Thyroid gland (tissue), 4 donors: ENCODE measurements at regions not wholly inside any gene's neighbourhood (a gene's known extent, or its start where the extent isn't known, plus 50 kb on each side); places are given as distances from the start of the nearest gene placed in this dataset.

Source experiments
- DNase-seq, 2 donors: peaks; one replicate each; pipeline ENCODE4 v3.0.0-alpha.2; 2019
- H3K27ac ChIP-seq, 3 donors: fragments of 200-600 bp; sonication (generic); 1 replicate in 2 of 3; 2 replicates in 1 of 3; pipeline ENCODE4 v1.5.1; 2016 to 2019; ENCODE audit warnings: mild to moderate bottlenecking in 1 of 3, moderate library complexity in 1 of 3
- H3K27me3 ChIP-seq: fragments of 200-600 bp; sonication (generic); one replicate; pipeline ENCODE4 v1.5.1; 2019
- H3K36me3 ChIP-seq, 2 donors: fragments of 200-600 bp; sonication (generic); one replicate each; pipeline ENCODE4 v1.5.1; 2016 to 2019
- H3K4me1 ChIP-seq, 2 donors: fragments of 200-600 bp; sonication (generic); one replicate each; pipeline ENCODE4 v1.5.1; 2017 to 2019
- H3K4me3 ChIP-seq, 3 donors: fragments of 200-600 bp; sonication (generic); replicated peaks in 1 of 3; 1 replicate in 2 of 3; 2 replicates in 1 of 3; pipeline ENCODE4 v1.5.1; 2016; ENCODE audit warnings: mild to moderate bottlenecking in 1 of 3
- H3K9me3 ChIP-seq: fragments of 200-600 bp; sonication (generic); one replicate; pipeline ENCODE4 v1.5.1; 2017
- CTCF ChIP-seq, 6 experiments: fragments of 200-600 bp in 3 of 6; fragments of 450-650 bp in 3 of 6; sonication (generic) in 3 of 6; IDR thresholded peaks; one replicate each; pipeline ENCODE4 v1.5.1; 2016 to 2019; ENCODE audit warnings: antibody characterized with exemption in 6 of 6, mild to moderate bottlenecking in 2 of 6, inconsistent platforms in 1 of 6, moderate library complexity in 1 of 6
- POLR2A ChIP-seq, 2 donors: fragments of 450-650 bp; IDR thresholded peaks; one replicate each; pipeline ENCODE4 v1.6.1; 2017; ENCODE audit warnings: antibody characterized with exemption in 2 of 2, mild to moderate bottlenecking in 2 of 2, moderate library complexity in 1 of 2
- WGBS, 2 donors: methylation state at CpG; one replicate each; pipeline ENCODE4 v1.1.5; 2017; 5-methylcytosine and 5-hydroxymethylcytosine counted together
- intact Hi-C: fragments of 100-400 bp; cut with DNase I; formaldehyde crosslinking; loops from one replicate; pipeline ENCODE4 v1.15.1; 2023

DNA sequence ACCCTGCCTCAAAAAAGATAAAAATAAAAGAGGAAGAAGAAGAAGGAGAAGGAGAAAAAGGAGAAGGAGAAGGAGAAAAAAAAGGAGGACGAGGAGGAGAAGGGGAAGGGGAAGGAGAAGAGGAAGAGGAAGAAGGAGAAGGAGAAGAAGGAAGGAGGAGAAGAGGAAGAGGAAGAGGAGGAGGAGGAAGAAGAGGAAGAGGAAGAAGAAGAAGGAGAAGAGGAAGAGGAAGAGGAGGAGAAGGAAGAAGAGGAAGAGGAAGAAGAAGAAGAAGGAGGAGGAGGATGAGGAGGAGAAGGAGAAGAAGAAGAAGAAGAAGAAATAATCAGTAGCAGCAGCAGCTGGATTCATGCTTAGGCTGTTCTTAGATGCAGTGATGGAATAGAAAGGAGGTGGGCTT lies 159.7 kb downstream of the TFCP2L1 start:
- no peaks in the 10 kb centered on the region for H3K9me3 ChIP-seq
- no peak for DNase-seq
- no peaks in the 10 kb centered on the region for H3K36me3 ChIP-seq
- H3K4me1 ChIP-seq: peaks cover 0 to 2% of the 10 kb centered on the region in 2 donors
- WGBS, 2 donors: 73 to 88% methylated on average over 1 of the region's 1 CpG
- TF ChIP-seq CTCF (IDR thresholded peaks at IDR 0.05) (no peak), POLR2A (IDR thresholded peaks at IDR 0.05) (no peak)
- H3K27me3 ChIP-seq: no peaks in the 10 kb centered on the region
- intact Hi-C loops: loop anchor here (10.0 kb wide), 1 partner anchor 169 kb away; no protein-coding TSS in a partner anchor
- no peak overlapping the region for H3K27ac ChIP-seq
- no peak overlapping the region for H3K4me3 ChIP-seq

- no peak for TF ChIP-seq POLR2A (IDR thresholded peaks at IDR 0.05)
- peak in 5 of 6 experiments; percentile 33 to 76 (median 66) for TF ChIP-seq CTCF (IDR thresholded peaks at IDR 0.05)
- 65 to 73% methylated on average over 12 of the region's 12 CpGs for WGBS, 2 donors
- no peak overlapping the region for H3K4me3 ChIP-seq
- no peak overlapping the region for H3K27ac ChIP-seq
- H3K4me1 ChIP-seq: peaks cover 0 to 2% of the 10 kb centered on the region in 2 donors
- no peaks in the 10 kb centered on the region for H3K27me3 ChIP-seq
- intact Hi-C loops: loop anchor here (10.0 kb wide), 1 partner anchor 166 kb away; no protein-coding TSS in a partner anchor
- H3K9me3 ChIP-seq: no peaks in the 10 kb centered on the region
- peak; percentile 65 to 74 for DNase-seq
- H3K36me3 ChIP-seq: no peaks in the 10 kb centered on the region
Observed at GRCh38 chr2:121128741-121129659, 156.0 kb downstream of the TFCP2L1 start.

GRCh38 chr2:121129692-121130091 lies 155.3 kb downstream of the TFCP2L1 start:
- DNase-seq: no peak
- 93 to 94% methylated on average over 3 to 5 of the region's 6 CpGs for WGBS, 2 donors
- intact Hi-C loops: loop anchor here (10.0 kb wide), 1 partner anchor 165 kb away; no protein-coding TSS in a partner anchor
- no peaks in the 10 kb centered on the region for H3K36me3 ChIP-seq
- TF ChIP-seq POLR2A (IDR thresholded peaks at IDR 0.05) (no peak), CTCF (IDR thresholded peaks at IDR 0.05) (no peak)
- no peaks in the 10 kb centered on the region for H3K9me3 ChIP-seq
- H3K27ac ChIP-seq: no peak overlapping the region
- peaks cover 0 to 2% of the 10 kb centered on the region in 2 donors for H3K4me1 ChIP-seq
- H3K27me3 ChIP-seq: no peaks in the 10 kb centered on the region
- no peak overlapping the region for H3K4me3 ChIP-seq

DNA sequence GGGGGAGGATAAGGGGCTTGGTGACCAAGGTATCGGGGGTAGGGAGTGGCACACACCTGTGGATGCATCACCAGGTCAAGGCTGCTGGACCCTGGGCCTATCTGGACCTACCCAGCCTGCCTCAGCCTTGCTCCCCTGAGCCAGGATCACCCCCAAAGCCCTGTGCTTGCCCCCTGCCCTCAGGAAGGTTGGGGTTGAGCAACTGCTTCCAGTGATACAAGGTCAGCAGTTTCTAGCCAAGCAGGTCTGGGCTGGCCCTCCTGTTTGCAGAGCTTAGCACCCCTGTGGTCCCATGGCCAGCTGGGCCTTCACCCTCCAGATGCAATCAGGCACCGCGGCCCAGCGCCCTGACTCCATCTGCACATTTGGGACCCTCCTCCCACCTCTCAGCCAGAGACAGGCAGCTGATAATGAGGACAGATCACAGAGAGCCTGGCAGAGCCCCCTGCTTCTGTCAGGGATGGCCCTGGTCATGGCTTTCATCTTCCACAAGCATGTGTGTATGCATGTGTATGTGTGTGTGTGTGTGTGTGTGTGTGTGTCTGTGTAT lies 154.6 kb downstream of the TFCP2L1 start:
- no peak for DNase-seq
- no peak for TF ChIP-seq POLR2A (IDR thresholded peaks at IDR 0.05)
- TF ChIP-seq CTCF (IDR thresholded peaks at IDR 0.05): no peak
- H3K9me3 ChIP-seq: no peaks in the 10 kb centered on the region
- no peak overlapping the region for H3K27ac ChIP-seq
- intact Hi-C loops: no loop called here
- peaks cover 0 to 2% of the 10 kb centered on the region in 2 donors for H3K4me1 ChIP-seq
- 96% methylated on average over 4 of the region's 4 CpGs; no CpG with 5 or more reads in 1 of the 2 donors for WGBS, 2 donors
- no peaks in the 10 kb centered on the region for H3K36me3 ChIP-seq
- no peaks in the 10 kb centered on the region for H3K27me3 ChIP-seq
- H3K4me3 ChIP-seq: no peak overlapping the region

DNA sequence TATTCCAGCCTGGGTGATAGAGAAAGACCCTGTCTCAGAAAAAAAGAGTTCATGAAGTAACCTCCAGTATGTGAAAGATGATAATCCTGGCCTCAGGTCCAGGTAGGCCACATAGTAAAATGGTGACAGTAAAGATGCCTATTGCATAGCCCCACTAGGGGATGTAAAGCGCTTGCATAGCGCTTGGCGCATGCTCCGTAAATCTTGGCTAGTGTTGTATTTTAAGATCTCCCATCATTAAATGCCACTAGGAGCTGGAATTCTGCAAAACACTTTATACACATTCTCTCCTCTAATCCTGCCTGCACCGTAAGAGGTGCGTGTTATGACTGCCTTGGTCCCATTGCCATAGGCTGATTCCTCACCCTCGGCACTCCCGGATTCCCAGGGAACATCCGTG lies 153.6 kb downstream of the TFCP2L1 start:
- Histone ChIP-seq H3K9me3 (no peaks in the 10 kb centered on the region), H3K36me3 (no peaks in the 10 kb centered on the region), H3K4me1 (peaks cover 0 to 2% of the 10 kb centered on the region in 2 donors), H3K4me3 (no peak overlapping the region), H3K27ac (no peak overlapping the region), H3K27me3 (no peaks in the 10 kb centered on the region)
- DNase-seq: no peak
- TF ChIP-seq CTCF (IDR thresholded peaks at IDR 0.05) (no peak), POLR2A (IDR thresholded peaks at IDR 0.05) (no peak)
- intact Hi-C loops: no loop called here
- WGBS, 2 donors: 85 to 86% methylated on average over 9 of the region's 9 CpGs
